HUES64 (cell line): ENCODE measurements at regions not wholly inside any gene's neighbourhood (a gene's known extent, or its start where the extent isn't known, plus 50 kb on each side); places are given as distances from the start of the nearest gene placed in this dataset.

ENCODE experiments used
- H3K27ac ChIP-seq: 2 replicates; pipeline ENCODE4 v1.7.0; 2013; ENCODE audit warnings: low read depth, low read length, inconsistent platforms
- H3K27me3 ChIP-seq: 2 replicates; pipeline ENCODE4 v1.6.1; 2013; ENCODE audit warnings: mild to moderate bottlenecking, low read length; ENCODE audit not compliant: insufficient read depth
- H3K36me3 ChIP-seq: 2 replicates; pipeline ENCODE4 v1.6.1; 2013; ENCODE audit warnings: mild to moderate bottlenecking, low read length; ENCODE audit not compliant: insufficient read depth
- H3K4me1 ChIP-seq: 2 replicates; pipeline ENCODE4 v1.6.1; 2013; ENCODE audit warnings: mild to moderate bottlenecking, low read length, moderate library complexity; ENCODE audit not compliant: insufficient read depth
- H3K4me3 ChIP-seq: 2 replicates; pipeline ENCODE4 v1.5.1; 2013; ENCODE audit warnings: mild to moderate bottlenecking, low read length, moderate library complexity
- H3K9ac ChIP-seq: 2 replicates; pipeline ENCODE4 v1.6.1; 2013; ENCODE audit warnings: mild to moderate bottlenecking, low read depth, low read length
- H3K9me3 ChIP-seq: 2 replicates; pipeline ENCODE4 v1.6.1; 2013; ENCODE audit warnings: low read depth, low read length; ENCODE audit not compliant: insufficient read depth
- WGBS: fragments of 150-250, 120-280 bp; methylation state at CpG from one replicate; pipeline ENCODE4 v1.1.7; 2013; ENCODE audit warnings: missing lambda C conversion rate; 5-methylcytosine and 5-hydroxymethylcytosine counted together

DNA sequence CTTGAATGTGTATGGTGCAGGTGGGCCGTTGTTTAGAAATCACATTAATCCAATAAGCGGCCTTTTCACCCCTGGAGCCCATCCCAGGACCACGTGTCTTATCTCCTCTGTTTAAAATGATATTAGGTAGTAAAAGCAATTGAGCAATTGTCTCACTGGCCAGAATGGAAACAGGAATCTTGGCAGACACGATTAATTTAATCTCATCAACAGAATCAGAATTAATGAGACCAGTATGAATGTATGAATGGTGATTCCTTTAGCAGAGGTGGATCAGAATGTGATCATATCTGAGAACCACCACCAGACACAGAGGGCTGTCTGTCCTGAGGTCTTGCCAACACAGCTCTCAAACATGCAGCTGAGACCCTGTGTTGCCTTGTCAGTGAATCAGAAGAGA lies 1591.4 kb downstream of the REEP3 start:
- Histone ChIP-seq H3K27ac (no peak overlapping the region), H3K36me3 (no peaks in the 10 kb centered on the region), H3K9me3 (no peaks in the 10 kb centered on the region), H3K9ac (no peak overlapping the region), H3K4me1 (no peaks in the 10 kb centered on the region), H3K4me3 (no peak overlapping the region), H3K27me3 (no peaks in the 10 kb centered on the region)
- 96% methylated on average over 4 of the region's 4 CpGs for WGBS

DNA sequence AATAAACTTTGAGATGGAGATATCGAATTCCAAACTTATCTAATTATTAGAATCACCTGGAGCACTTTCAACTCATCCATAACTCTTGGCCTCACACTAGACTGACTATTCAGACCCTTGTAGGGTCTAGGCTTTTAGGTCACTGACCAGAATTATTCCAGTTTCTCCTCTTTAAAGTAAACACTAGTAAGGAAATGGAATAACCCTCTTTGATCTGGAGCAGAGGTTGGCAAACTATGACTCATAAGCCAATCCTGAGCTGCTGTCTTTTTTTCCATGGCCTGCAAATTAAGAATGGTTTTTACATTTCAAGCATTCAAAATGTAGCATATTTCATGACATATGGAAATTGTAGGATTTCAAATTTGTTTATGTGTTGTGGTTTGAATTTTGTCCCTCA lies 1601.9 kb downstream of the REEP3 start:
- H3K27me3 ChIP-seq, result no peaks in the 10 kb centered on the region
- H3K36me3 ChIP-seq, result no peaks in the 10 kb centered on the region
- no peaks in the 10 kb centered on the region; the same call in 1 of the 2 replicates for H3K4me1 ChIP-seq
- WGBS, result 100% methylated on average over 1 of the region's 1 CpG
- H3K9me3 ChIP-seq, result no peaks in the 10 kb centered on the region; the same call in 1 of the 2 replicates
- H3K4me3 ChIP-seq, result no peak overlapping the region
- H3K9ac ChIP-seq, result no peak overlapping the region
- H3K27ac ChIP-seq, result no peak overlapping the region

DNA sequence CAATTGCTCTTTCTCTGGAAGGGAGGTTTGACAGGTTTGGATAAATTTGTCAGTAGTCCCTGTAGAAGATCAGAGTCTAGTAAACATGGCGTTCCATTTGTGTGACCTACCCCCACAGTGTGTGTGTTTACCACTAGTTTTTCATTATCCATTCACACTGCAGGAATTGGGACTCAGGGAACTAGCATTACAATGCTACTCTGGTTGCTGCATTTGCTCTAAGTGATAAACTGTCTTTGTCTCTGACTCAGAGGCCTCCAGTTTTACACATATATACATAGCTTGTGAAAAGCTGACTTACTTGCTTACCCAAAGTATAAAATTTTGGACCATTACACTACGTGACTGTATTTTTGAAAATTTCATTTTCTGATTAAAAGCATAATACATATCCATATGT lies 1604.0 kb downstream of the REEP3 start:
- Histone ChIP-seq H3K27me3 (no peaks in the 10 kb centered on the region), H3K4me1 (no peaks in the 10 kb centered on the region; the same call in 1 of the 2 replicates), H3K4me3 (no peak overlapping the region), H3K27ac (no peak overlapping the region), H3K9ac (no peak overlapping the region), H3K36me3 (no peaks in the 10 kb centered on the region), H3K9me3 (no peaks in the 10 kb centered on the region; the same call in 1 of the 2 replicates)
- 85% methylated on average over 2 of the region's 2 CpGs for WGBS

DNA sequence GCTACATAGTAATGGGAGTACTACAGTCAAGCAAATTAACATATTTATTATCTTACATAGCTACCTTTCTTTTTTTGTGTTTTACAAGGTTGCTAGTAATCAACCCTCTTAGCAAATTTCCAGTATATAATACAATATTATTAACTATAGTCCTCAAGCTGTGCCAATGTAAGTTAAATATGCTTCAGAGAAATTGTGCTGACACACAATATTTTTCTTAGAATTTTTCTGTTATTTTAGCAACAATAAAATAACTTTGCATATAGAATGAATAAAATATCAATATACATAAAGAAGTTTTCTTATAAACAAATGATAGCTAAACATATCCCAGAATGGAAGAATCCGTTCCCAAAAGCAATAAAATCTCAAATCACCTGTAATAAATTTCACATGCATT lies 1605.1 kb downstream of the REEP3 start:
- no peaks in the 10 kb centered on the region for H3K36me3 ChIP-seq
- H3K27me3 ChIP-seq, result no peaks in the 10 kb centered on the region
- 100% methylated on average over 1 of the region's 1 CpG for WGBS
- no peaks in the 10 kb centered on the region; the same call in 1 of the 2 replicates for H3K4me1 ChIP-seq
- H3K9ac ChIP-seq, result no peak overlapping the region
- H3K27ac ChIP-seq, result no peak overlapping the region
- no peak overlapping the region for H3K4me3 ChIP-seq
- H3K9me3 ChIP-seq, result no peaks in the 10 kb centered on the region

DNA sequence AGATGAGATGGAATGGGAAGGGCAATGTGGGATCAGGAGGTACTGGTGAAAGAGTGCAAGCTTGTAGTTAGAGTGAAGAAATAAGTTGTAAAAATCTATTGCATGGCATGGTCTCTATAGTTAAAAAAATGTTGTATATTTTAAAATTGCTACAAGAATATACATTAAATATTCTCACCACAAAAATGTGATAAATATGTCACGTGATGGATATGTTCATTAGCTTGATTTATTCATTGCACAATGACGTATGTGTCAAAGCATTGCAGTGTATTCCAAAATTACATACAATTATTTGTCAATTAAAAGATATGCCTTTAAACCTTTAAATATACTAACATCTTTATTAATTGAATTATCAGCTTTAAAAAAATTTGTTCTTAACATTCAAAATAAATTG lies 1607.1 kb downstream of the REEP3 start:
- Histone ChIP-seq H3K9ac (no peak overlapping the region), H3K27me3 (no peaks in the 10 kb centered on the region), H3K36me3 (no peaks in the 10 kb centered on the region), H3K9me3 (no peaks in the 10 kb centered on the region), H3K27ac (no peak overlapping the region), H3K4me1 (no peaks in the 10 kb centered on the region; the same call in 1 of the 2 replicates), H3K4me3 (no peak overlapping the region)
- no CpG with 5 or more reads among the region's 2 CpGs for WGBS

DNA sequence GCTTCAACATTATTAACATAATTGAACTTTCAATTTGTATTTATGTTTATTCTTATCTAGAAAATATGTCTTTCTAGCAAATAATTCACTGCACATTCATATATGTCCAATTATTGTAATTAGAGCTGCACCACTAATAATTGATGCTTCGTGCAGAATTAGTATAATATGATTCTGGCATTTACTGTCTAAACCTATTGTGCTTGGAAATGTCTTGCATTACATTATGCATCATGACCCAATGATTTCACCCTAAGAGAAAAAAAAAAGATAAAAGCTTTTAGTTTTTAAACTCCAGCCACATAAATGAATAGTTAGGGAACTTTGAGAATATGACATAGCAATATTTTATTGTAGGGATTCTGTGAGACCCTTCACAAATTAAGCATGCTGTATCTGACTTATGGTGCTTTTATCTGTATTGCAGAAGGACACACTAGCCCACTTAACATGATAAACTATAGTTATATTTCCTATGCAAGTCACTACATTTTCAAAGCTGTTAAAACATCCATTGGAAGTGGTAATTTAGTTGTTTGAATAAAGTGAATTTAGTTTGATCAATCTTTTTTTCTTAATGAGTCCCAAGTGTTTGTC lies 1609.1 kb downstream of the REEP3 start:
- Histone ChIP-seq H3K4me3 (no peak overlapping the region), H3K27ac (no peak overlapping the region), H3K36me3 (no peaks in the 10 kb centered on the region), H3K27me3 (no peaks in the 10 kb centered on the region), H3K4me1 (no peaks in the 10 kb centered on the region), H3K9ac (no peak overlapping the region), H3K9me3 (no peaks in the 10 kb centered on the region)
- no CpG with 5 or more reads among the region's 1 CpG for WGBS

DNA sequence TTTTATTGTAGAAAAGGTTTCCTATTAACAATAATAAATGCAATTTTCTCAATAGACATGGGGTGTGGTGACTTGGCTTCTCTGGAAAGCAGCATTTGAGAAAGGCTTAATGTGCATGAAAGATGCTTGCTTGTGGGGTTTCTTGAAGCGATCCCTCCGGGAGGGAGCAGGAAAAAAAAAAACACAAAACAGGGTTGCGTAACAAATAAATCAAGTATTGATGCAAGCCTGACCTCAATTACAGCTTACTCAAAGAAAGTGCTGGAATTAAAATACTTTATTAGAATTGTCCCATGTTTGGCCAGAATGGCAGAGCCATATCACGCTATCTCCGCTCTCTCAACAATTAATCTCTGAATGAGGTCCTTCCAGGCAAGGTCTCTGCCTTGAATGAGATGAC lies 1612.5 kb downstream of the REEP3 start:
- Histone ChIP-seq H3K4me1 (no peaks in the 10 kb centered on the region), H3K27ac (no peak overlapping the region), H3K9me3 (no peaks in the 10 kb centered on the region), H3K9ac (no peak overlapping the region), H3K4me3 (no peak overlapping the region), H3K36me3 (no peaks in the 10 kb centered on the region), H3K27me3 (no peaks in the 10 kb centered on the region)
- 93% methylated on average over 5 of the region's 5 CpGs for WGBS

DNA sequence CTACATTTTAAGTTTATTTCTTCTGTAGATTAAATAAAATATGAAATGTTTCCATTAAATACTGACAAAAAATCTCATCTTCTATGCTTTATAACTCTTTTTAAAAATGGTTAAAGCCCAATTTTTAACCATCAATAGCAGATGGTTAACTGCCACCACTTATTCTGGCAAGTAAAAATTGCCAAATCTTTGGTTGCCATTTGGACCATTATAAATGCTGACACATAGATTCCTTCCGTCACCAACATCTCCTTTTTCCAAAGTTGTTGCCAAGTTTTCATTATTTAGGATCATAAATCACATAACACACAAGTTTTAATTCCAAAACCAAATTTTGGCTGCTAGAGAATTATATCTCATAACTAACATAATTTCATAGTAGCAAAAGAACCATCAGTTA lies 1614.3 kb downstream of the REEP3 start:
- Histone ChIP-seq H3K4me1 (no peaks in the 10 kb centered on the region), H3K9me3 (no peaks in the 10 kb centered on the region), H3K9ac (no peak overlapping the region), H3K36me3 (no peaks in the 10 kb centered on the region), H3K27me3 (no peaks in the 10 kb centered on the region), H3K27ac (no peak overlapping the region), H3K4me3 (no peak overlapping the region)
- 96% methylated on average over 1 of the region's 1 CpG for WGBS

DNA sequence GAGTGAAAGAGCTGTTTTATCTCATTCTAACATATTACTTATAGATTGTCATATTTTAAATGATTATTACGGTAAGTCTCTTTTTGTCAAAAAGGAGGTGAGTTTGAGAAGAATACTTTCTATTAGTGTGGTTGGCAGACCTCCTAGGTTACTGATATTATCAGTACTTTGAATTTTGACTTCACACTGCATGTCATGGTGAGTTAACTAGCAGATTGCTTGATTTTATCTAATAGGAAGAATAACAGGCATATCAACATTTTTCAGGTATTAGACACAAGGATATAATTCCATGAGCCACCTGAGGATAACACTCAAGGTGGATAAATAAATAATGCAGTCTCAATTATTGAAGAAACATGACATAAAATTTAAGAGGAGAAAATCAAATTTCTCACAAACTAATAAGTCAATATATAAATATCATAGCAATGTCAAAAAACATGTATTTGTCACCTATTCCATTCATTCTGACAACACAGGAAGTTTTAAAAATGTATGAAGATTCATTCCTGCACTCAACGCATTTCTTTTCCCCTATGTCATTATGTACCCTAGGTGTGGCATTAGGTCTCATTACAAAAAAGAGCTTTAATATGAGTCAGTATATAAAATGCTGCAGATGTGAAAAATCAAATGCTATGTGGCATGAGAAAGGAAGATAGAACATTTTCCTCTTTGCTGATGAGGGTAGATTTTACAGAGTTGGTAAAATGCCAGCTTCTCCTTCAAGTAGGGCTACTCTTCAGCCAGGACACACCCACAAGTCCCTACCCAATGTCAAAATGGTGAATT lies 1621.6 kb downstream of the REEP3 start:
- WGBS, result 100% methylated on average over 1 of the region's 2 CpGs
- Histone ChIP-seq H3K9ac (no peak overlapping the region), H3K36me3 (no peaks in the 10 kb centered on the region), H3K27ac (no peak overlapping the region), H3K27me3 (no peaks in the 10 kb centered on the region), H3K4me1 (no peaks in the 10 kb centered on the region), H3K4me3 (no peak overlapping the region), H3K9me3 (no peaks in the 10 kb centered on the region)

DNA sequence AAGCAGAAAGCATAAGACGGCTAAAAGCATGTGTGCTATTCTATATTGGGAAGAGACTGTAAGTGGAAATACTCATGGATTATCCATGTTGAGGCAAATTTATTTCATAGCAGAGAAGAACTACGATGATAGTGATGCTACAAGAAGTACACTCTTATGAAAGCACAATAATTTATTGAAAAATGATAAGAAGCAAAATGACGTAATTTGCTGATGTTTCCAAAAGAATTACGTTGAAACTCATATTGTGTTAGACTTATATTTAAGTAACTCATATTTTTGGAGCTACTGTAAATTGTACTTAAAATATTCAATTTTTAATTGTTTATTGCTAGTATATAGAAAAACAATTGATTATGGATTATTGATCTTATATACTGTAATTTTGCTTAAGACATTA lies 1622.5 kb downstream of the REEP3 start:
- H3K9ac ChIP-seq, result no peak overlapping the region
- no peaks in the 10 kb centered on the region for H3K9me3 ChIP-seq
- H3K36me3 ChIP-seq, result no peaks in the 10 kb centered on the region
- H3K4me1 ChIP-seq, result no peaks in the 10 kb centered on the region
- H3K27ac ChIP-seq, result no peak overlapping the region
- no peak overlapping the region for H3K4me3 ChIP-seq
- WGBS, result 94% methylated on average over 2 of the region's 4 CpGs
- H3K27me3 ChIP-seq, result no peaks in the 10 kb centered on the region

DNA sequence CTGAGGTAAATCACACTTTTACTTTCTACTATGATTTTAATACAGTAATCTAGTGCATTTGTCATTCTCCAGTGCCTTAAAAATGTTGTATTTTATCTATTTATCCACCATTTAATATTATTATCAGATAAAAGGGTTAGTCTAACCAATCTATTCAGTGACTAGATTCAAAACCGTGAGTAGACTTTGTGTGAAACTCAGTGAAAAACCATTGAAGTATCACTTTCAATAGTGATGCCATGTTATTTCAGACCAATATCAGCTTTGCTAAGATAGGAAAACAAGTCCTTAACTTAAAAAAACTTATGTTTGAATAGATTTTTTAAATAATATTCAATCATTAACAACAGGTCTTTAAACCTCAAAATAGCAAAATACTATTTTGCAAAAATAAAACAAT lies 1628.7 kb downstream of the REEP3 start:
- Histone ChIP-seq H3K9ac (no peak overlapping the region), H3K27ac (no peak overlapping the region), H3K36me3 (no peaks in the 10 kb centered on the region), H3K27me3 (no peaks in the 10 kb centered on the region), H3K4me1 (no peaks in the 10 kb centered on the region), H3K4me3 (no peak overlapping the region), H3K9me3 (no peaks in the 10 kb centered on the region)
- WGBS, result 100% methylated on average over 1 of the region's 1 CpG
